C4-2B (cell line): ENCODE measurements at regions not wholly inside any gene's neighbourhood (a gene's known extent, or its start where the extent isn't known, plus 50 kb on each side); places are given as distances from the start of the nearest gene placed in this dataset.

Source experiments
- ZFX ChIP-seq: fragments of 450-650 bp; IDR thresholded peaks from 2 replicates; pipeline ENCODE4 v1.6.1; 2017
- TF ChIP-seq, protein P1 (sequence below): fragments of 450-650 bp; conservative IDR thresholded peaks from 2 replicates; pipeline ENCODE4 v1.5.1; 2017; ENCODE audit warnings: mild to moderate bottlenecking

DNA sequence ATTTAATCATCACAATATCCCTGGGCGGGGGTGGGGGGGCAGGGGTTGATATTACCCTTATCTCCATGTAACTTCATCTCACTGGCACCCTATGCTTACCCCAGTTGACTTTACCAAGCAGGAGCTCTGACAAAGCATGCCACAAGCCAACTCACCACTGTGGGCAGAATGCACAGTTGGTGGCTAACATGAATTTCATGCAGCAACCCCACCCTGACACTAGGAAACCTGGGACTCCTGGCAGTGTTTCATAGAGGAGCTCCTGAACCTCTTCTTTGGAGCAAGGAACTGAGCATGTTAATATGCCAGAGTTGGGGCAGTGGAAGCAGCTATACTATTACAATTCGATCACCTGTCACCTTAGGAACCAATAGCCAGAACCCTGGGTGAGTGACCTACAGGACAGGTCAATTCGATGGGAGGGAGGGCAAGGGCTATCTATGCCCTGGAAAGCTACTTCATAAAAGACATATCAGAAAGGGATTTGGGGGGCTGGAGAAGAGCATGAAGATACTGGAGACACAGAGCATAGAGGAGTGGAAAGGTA is 97.2 kb upstream of the ACSL4 start:
- TF ChIP-seq, protein P1, sequence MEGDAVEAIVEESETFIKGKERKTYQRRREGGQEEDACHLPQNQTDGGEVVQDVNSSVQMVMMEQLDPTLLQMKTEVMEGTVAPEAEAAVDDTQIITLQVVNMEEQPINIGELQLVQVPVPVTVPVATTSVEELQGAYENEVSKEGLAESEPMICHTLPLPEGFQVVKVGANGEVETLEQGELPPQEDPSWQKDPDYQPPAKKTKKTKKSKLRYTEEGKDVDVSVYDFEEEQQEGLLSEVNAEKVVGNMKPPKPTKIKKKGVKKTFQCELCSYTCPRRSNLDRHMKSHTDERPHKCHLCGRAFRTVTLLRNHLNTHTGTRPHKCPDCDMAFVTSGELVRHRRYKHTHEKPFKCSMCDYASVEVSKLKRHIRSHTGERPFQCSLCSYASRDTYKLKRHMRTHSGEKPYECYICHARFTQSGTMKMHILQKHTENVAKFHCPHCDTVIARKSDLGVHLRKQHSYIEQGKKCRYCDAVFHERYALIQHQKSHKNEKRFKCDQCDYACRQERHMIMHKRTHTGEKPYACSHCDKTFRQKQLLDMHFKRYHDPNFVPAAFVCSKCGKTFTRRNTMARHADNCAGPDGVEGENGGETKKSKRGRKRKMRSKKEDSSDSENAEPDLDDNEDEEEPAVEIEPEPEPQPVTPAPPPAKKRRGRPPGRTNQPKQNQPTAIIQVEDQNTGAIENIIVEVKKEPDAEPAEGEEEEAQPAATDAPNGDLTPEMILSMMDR: no peak
- TF ChIP-seq ZFX: no peak
